Spleen (tissue), 11 donors: ENCODE measurements at regions not wholly inside any gene's neighbourhood (a gene's known extent, or its start where the extent isn't known, plus 50 kb on each side); places are given as distances from the start of the nearest gene placed in this dataset.

Experiments used
- DNase-seq: peaks from one replicate; pipeline ENCODE4 v3.0.0-alpha.2; 2020
- H3K27ac ChIP-seq, 8 donors: fragments of 200-600 bp; sonication (generic) in 7 of 8; 1 replicate in 4 of 8; 2 replicates in 4 of 8; pipeline versions ENCODE4 v1.5.0 to v1.8.0; 2016 to 2021; ENCODE audit warnings: inconsistent platforms in 4 of 8, mild to moderate bottlenecking in 4 of 8, moderate library complexity in 1 of 8
- H3K27me3 ChIP-seq, 7 donors: fragments of 200-600 bp; sonication (generic) in 6 of 7; replicated peaks in 1 of 7; 1 replicate in 4 of 7; 2 replicates in 3 of 7; pipeline versions ENCODE4 v1.5.0 to v1.8.0; 2016 to 2021; ENCODE audit warnings: inconsistent platforms in 3 of 7, mild to moderate bottlenecking in 1 of 7
- H3K36me3 ChIP-seq, 6 donors: fragments of 200-600 bp; sonication (generic) in 5 of 6; 1 replicate in 4 of 6; 2 replicates in 2 of 6; pipeline versions ENCODE4 v1.5.0 to v1.8.0; 2016 to 2021; ENCODE audit warnings: inconsistent platforms in 2 of 6
- H3K4me1 ChIP-seq, 6 donors: fragments of 200-600 bp; sonication (generic) in 5 of 6; 1 replicate in 3 of 6; 2 replicates in 3 of 6; pipeline versions ENCODE4 v1.5.0 to v1.8.0; 2016 to 2021; ENCODE audit warnings: inconsistent platforms in 3 of 6
- H3K4me3 ChIP-seq, 8 donors: fragments of 200-600 bp; sonication (generic) in 7 of 8; 1 replicate in 4 of 8; 2 replicates in 4 of 8; pipeline versions ENCODE4 v1.5.0 to v1.8.0; 2016 to 2021; ENCODE audit warnings: inconsistent platforms in 4 of 8, mild to moderate bottlenecking in 4 of 8, moderate library complexity in 2 of 8
- H3K9me3 ChIP-seq, 8 donors: fragments of 200-600 bp; sonication (generic) in 7 of 8; 1 replicate in 4 of 8; 2 replicates in 4 of 8; pipeline versions ENCODE4 v1.5.0 to v1.8.0; 2016 to 2021; ENCODE audit warnings: inconsistent platforms in 4 of 8
- POLR2A ChIP-seq, 3 donors: fragments of 450-650 bp; IDR thresholded peaks; one replicate each; pipeline ENCODE4 v1.5.1; 2017; ENCODE audit warnings: antibody characterized with exemption in 3 of 3, mild to moderate bottlenecking in 1 of 3
- POLR2AphosphoS5 ChIP-seq, 3 donors: sonication (generic); formaldehyde crosslinking; IDR thresholded peaks; one replicate each; pipeline ENCODE4 v1.5.1; 2017; ENCODE audit warnings: antibody characterized with exemption in 3 of 3
- WGBS, 5 donors: extraction: QIAGEN DNeasy Blood & Tissue Kit in 3 of 5; methylation state at CpG; one replicate each; pipeline versions ENCODE4 v1.1.5 to v1.1.7; 2013 to 2018; 5-methylcytosine and 5-hydroxymethylcytosine counted together
- intact Hi-C: fragments of 100-400 bp; cut with DNase I; formaldehyde crosslinking; loops from one replicate; pipeline ENCODE4 v1.15.0; 2023; ENCODE audit warnings: low total_unique reads
- TF ChIP-seq, protein P1 (sequence below), 11 experiments: fragments of 200-600 bp in 7 of 11; fragments of 450-650 bp in 4 of 11; sonication (generic) in 4 of 11; IDR thresholded peaks in 8 of 11; conservative IDR thresholded peaks in 3 of 11; 1 replicate in 7 of 11; 2 replicates in 4 of 11; pipeline versions ENCODE4 v1.4.0 to v1.8.0; 2016 to 2021; ENCODE audit warnings: antibody characterized with exemption in 11 of 11, inconsistent platforms in 4 of 11, mild to moderate bottlenecking in 1 of 11
- donor health status: healthy with polysubstance abuse.
- donor health status: DM: no; HTN: no; CAD: no; lungs with moderate emphysema.
- donor health status: DM: no; HTN: no; CAD: no.
- donor health status: Bipolar disorder and iron deficiency.
- donor health status: healthy.
- donor health status: DM: no; HTN: no; CAD: no.
- donor health status: DM: yes; HTN: yes; CAD: no.

DNA sequence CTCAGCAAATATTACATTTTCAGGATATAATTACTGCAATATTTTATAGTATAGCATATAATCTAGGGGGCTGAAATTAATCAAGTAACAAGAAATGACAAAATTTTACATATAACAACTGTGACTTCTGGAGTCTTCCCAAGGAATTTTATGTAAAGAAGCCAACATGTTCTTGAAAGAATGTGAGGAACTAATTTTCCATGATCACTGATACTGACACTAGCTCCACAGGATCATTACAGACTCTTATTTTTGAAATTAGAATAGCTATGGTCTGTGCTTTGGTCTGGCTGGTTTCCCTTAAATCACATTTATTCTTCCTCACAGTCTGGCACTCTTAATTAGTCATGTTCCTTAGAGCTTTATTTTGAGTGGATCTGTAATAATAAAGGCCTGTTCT lies 267.7 kb upstream of the SEMA3A start:
- H3K27ac ChIP-seq: no peak overlapping the region
- H3K4me3 ChIP-seq: no peak overlapping the region
- intact Hi-C loops: no loop called here
- no peaks in the 10 kb centered on the region for H3K9me3 ChIP-seq
- H3K4me1 ChIP-seq: no peaks in the 10 kb centered on the region
- TF ChIP-seq POLR2AphosphoS5 (IDR thresholded peaks at IDR 0.05) (no peak), POLR2A (IDR thresholded peaks at IDR 0.05) (no peak)
- TF ChIP-seq, protein P1, sequence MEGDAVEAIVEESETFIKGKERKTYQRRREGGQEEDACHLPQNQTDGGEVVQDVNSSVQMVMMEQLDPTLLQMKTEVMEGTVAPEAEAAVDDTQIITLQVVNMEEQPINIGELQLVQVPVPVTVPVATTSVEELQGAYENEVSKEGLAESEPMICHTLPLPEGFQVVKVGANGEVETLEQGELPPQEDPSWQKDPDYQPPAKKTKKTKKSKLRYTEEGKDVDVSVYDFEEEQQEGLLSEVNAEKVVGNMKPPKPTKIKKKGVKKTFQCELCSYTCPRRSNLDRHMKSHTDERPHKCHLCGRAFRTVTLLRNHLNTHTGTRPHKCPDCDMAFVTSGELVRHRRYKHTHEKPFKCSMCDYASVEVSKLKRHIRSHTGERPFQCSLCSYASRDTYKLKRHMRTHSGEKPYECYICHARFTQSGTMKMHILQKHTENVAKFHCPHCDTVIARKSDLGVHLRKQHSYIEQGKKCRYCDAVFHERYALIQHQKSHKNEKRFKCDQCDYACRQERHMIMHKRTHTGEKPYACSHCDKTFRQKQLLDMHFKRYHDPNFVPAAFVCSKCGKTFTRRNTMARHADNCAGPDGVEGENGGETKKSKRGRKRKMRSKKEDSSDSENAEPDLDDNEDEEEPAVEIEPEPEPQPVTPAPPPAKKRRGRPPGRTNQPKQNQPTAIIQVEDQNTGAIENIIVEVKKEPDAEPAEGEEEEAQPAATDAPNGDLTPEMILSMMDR (IDR thresholded peaks at IDR 0.05 in 8 of 11, conservative IDR thresholded peaks at IDR 0.05 in 3 of 11): no peak
- H3K36me3 ChIP-seq: no peaks in the 10 kb centered on the region
- DNase-seq: no peak
- no peaks in the 10 kb centered on the region for H3K27me3 ChIP-seq

DNA sequence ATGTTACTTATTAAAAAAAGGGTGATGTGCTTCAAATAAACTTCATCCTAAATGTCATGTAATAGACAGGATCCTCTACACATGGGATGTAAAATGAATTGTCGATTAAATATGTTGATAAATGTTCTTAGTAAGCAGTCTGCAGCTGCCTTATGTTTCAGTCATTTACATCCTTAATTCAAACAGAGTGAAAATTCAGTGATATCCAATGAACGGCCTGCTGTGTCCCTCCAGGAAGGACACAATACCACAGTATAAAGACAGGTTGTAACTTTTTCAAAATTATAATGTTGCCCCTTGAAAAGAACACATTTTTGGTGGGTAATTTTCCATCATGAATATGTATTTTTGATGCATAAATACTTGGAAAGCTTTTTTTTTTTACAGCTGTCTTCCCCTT lies 266.5 kb upstream of the SEMA3A start:
- H3K36me3 ChIP-seq: no peaks in the 10 kb centered on the region
- WGBS, 5 donors: 60 to 82% (median 71%) methylated on average over 2 of the region's 2 CpGs
- no peak overlapping the region for H3K4me3 ChIP-seq
- H3K4me1 ChIP-seq: no peaks in the 10 kb centered on the region
- no peak for DNase-seq
- TF ChIP-seq POLR2AphosphoS5 (IDR thresholded peaks at IDR 0.05) (no peak), POLR2A (IDR thresholded peaks at IDR 0.05) (no peak)
- TF ChIP-seq, protein P1 (IDR thresholded peaks at IDR 0.05 in 8 of 11, conservative IDR thresholded peaks at IDR 0.05 in 3 of 11): no peak
- intact Hi-C loops: no loop called here
- no peak overlapping the region for H3K27ac ChIP-seq
- no peaks in the 10 kb centered on the region for H3K27me3 ChIP-seq
- no peaks in the 10 kb centered on the region for H3K9me3 ChIP-seq

DNA sequence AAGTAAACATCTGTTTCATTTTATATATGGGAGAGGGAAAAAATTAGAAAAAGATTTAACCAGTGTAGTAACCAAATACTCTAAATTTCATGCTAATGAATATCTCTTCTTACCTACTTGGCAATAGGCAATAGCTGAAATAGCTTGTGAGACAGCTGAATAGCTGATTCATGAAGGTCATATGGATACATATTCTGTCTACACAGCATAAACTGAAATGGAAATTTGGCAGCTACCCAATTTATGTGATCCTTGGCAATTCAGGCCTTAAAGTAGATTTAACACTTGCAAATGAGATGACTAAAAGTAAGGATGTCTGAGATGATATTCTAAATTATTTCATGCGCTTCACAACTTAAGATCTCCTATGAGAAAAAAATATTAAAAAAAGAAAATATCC lies 261.2 kb upstream of the SEMA3A start:
- H3K9me3 ChIP-seq: no peaks in the 10 kb centered on the region
- no peaks in the 10 kb centered on the region for H3K4me1 ChIP-seq
- no peak for TF ChIP-seq POLR2A (IDR thresholded peaks at IDR 0.05)
- TF ChIP-seq POLR2AphosphoS5 (IDR thresholded peaks at IDR 0.05): no peak
- TF ChIP-seq, protein P1 (IDR thresholded peaks at IDR 0.05 in 8 of 11, conservative IDR thresholded peaks at IDR 0.05 in 3 of 11): no peak
- no peaks in the 10 kb centered on the region for H3K36me3 ChIP-seq
- 88 to 100% (median 95%) methylated on average over 1 of the region's 1 CpG for WGBS, 5 donors
- H3K27me3 ChIP-seq: no peaks in the 10 kb centered on the region
- intact Hi-C loops: no loop called here
- DNase-seq: no peak
- H3K27ac ChIP-seq: no peak overlapping the region
- no peak overlapping the region for H3K4me3 ChIP-seq

DNA sequence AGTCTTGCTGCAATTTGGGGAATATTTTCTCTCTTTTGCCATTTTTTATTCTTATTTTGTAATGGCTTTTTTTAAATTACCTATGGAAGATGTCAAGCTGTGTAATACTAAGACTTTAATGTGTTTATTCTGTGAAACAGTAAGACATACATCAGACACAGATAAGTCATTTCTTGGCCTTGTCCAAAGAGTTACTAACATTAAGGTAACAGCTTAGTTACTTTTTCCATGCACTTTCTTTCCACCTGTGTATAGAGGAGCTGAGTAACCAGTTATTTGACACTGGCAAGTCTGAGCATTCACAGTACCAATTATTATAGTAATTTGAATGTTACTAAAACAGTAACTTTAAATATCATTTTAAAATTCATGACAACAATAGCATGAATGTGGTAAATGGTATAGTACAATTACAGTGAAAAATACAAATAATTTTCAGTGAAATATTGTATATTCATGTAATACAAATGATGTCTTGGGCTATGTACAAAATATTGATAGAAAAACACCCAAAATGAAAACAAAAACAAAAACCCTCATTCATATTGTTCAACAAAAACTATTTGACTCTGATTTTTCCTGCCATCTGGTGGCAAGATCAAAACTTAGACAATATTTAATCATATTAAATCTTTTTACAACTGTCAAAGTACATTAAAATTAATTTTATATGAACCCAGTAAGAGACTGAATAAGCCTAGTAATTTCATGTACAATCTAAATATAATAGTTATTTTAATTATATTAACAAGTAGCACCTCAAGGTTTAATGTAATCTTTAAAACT lies 259.8 kb upstream of the SEMA3A start:
- Histone ChIP-seq H3K9me3 (peaks cover 0 to under 1% (median 0%) of the 10 kb centered on the region in 8 donors), H3K36me3 (no peaks in the 10 kb centered on the region), H3K27me3 (no peaks in the 10 kb centered on the region), H3K27ac (no peak overlapping the region), H3K4me1 (no peaks in the 10 kb centered on the region), H3K4me3 (no peak overlapping the region)
- TF ChIP-seq POLR2AphosphoS5 (IDR thresholded peaks at IDR 0.05) (no peak), POLR2A (IDR thresholded peaks at IDR 0.05) (no peak)
- TF ChIP-seq, protein P1 (IDR thresholded peaks at IDR 0.05 in 8 of 11, conservative IDR thresholded peaks at IDR 0.05 in 3 of 11): no peak
- no peak for DNase-seq
- intact Hi-C loops: no loop called here
